IMR-90 (cell line): ENCODE measurements at regions not wholly inside any gene's neighbourhood (a gene's known extent, or its start where the extent isn't known, plus 50 kb on each side); places are given as distances from the start of the nearest gene placed in this dataset.

ENCODE experiments used
- ATAC-seq: fragments of 200-7000 bp; cut with Tn5 transposase; 2 replicates; pipeline ENCODE4 v1.9.1; 2020; ENCODE audit warnings: low read depth, mild to moderate bottlenecking, moderate library complexity
- BruUV-seq: library from RNA; stranded (reverse); fragments of 400-500 nt; replicated peaks from 2 replicates; lab custom pipeline; 2021; lab: Mats Ljungman, UMichigan
- CTCF ChIA-PET: fragments of 300-600 bp; formaldehyde crosslinking; extraction: SDS; loops from one replicate; lab custom pipeline; 2021; ENCODE audit warnings: antibody characterized with exemption; lab: Yijun Ruan, JAX
- POLR2A ChIA-PET: fragments of 300-600 bp; sonication (Branson Sonifier 250); formaldehyde crosslinking; loops from one replicate; lab custom pipeline; 2022; ENCODE audit warnings: antibody characterized with exemption; ENCODE audit not compliant: unreplicated experiment; lab: Charles Lee
- DNase-seq: peaks from one replicate; pipeline ENCODE4 v3.0.0; 2013
- H2AFZ ChIP-seq: replicated peaks from 2 replicates; pipeline ENCODE3; 2013; ENCODE audit warnings: low read length, mild to moderate bottlenecking; ENCODE audit not compliant: poor library complexity
- H2AK5ac ChIP-seq: 2 replicates; pipeline ENCODE4 v1.6.1; 2013; ENCODE audit warnings: low read depth, low read length, inconsistent platforms
- H2AK9ac ChIP-seq: replicated peaks from 2 replicates; pipeline ENCODE3; 2013; ENCODE audit warnings: mild to moderate bottlenecking, low read depth, low read length, moderate library complexity; ENCODE audit not compliant: poor library complexity
- H2BK120ac ChIP-seq: 2 replicates; pipeline ENCODE4 v1.6.1; 2013; ENCODE audit warnings: low read depth, low read length, inconsistent platforms
- H2BK15ac ChIP-seq: 3 replicates; pipeline ENCODE4 v1.6.1; 2013; ENCODE audit warnings: low read depth, low read length, inconsistent platforms
- H2BK20ac ChIP-seq: 2 replicates; pipeline ENCODE4 v1.6.1; 2013; ENCODE audit warnings: low read depth, mild to moderate bottlenecking, inconsistent platforms, low read length, moderate library complexity
- H2BK5ac ChIP-seq: 2 replicates; pipeline ENCODE4 v1.6.1; 2013; ENCODE audit warnings: mild to moderate bottlenecking, low read depth, low read length, inconsistent platforms; ENCODE audit not compliant: poor library complexity, severe bottlenecking
- H3K14ac ChIP-seq: replicated peaks from 2 replicates; pipeline ENCODE4 v1.6.1; 2013; ENCODE audit warnings: low read depth, low read length, inconsistent platforms
- H3K18ac ChIP-seq: 2 replicates; pipeline ENCODE4 v1.6.1; 2013; ENCODE audit warnings: low read depth, low read length, control low read depth
- H3K23ac ChIP-seq: 2 replicates; pipeline ENCODE4 v1.6.1; 2013; ENCODE audit warnings: low read depth, low read length, inconsistent platforms
- H3K27ac ChIP-seq: 2 replicates; pipeline ENCODE4 v1.5.1; 2013; ENCODE audit warnings: mild to moderate bottlenecking, control low read depth, low read length; ENCODE audit not compliant: insufficient read depth
- H3K27me3 ChIP-seq: 2 replicates; pipeline ENCODE4 v1.6.1; 2013; ENCODE audit warnings: low read length; ENCODE audit not compliant: control insufficient read depth, insufficient read depth
- H3K36me3 ChIP-seq: 2 replicates; pipeline ENCODE4 v1.6.1; 2013; ENCODE audit warnings: low read length, mixed read lengths; ENCODE audit not compliant: control insufficient read depth, insufficient read depth
- H3K4ac ChIP-seq: 2 replicates; pipeline ENCODE4 v1.6.1; 2013; ENCODE audit warnings: low read depth, low read length, inconsistent platforms
- H3K4me1 ChIP-seq: 2 replicates; pipeline ENCODE4 v1.6.1; 2013; ENCODE audit warnings: low read length, mixed read lengths; ENCODE audit not compliant: control insufficient read depth, insufficient read depth
- H3K4me2 ChIP-seq: 2 replicates; pipeline ENCODE4 v1.6.1; 2013; ENCODE audit warnings: low read depth, mild to moderate bottlenecking, control low read depth, low read length, moderate library complexity
- H3K4me3 ChIP-seq: 2 replicates; pipeline ENCODE4 v1.5.1; 2013; ENCODE audit warnings: low read depth, mild to moderate bottlenecking, control low read depth, low read length, moderate library complexity; ENCODE audit not compliant: insufficient read depth
- H3K56ac ChIP-seq: 2 replicates; pipeline ENCODE4 v1.6.1; 2013; ENCODE audit warnings: low read length, inconsistent platforms; ENCODE audit not compliant: insufficient read depth; ENCODE audit errors: extremely low read depth
- H3K79me1 ChIP-seq, 2 experiments: 2 replicates each; pipeline ENCODE4 v1.6.1; 2013; ENCODE audit warnings: low read length in 2 of 2, inconsistent platforms in 1 of 2, low read depth in 1 of 2
- H3K9ac ChIP-seq: 2 replicates; pipeline ENCODE4 v1.6.1; 2013; ENCODE audit warnings: low read depth, low read length, control low read depth
- H3K9me1 ChIP-seq: 2 replicates; pipeline ENCODE4 v1.6.1; 2013; ENCODE audit warnings: low read length, inconsistent platforms; ENCODE audit not compliant: insufficient read depth
- H3K9me3 ChIP-seq: 2 replicates; pipeline ENCODE4 v1.6.1; 2013; ENCODE audit warnings: low read length; ENCODE audit not compliant: control insufficient read depth, insufficient read depth
- H4K20me1 ChIP-seq: 2 replicates; pipeline ENCODE4 v1.6.1; 2013; ENCODE audit warnings: low read length, inconsistent platforms; ENCODE audit not compliant: insufficient read depth
- H4K5ac ChIP-seq: 2 replicates; pipeline ENCODE4 v1.6.1; 2013; ENCODE audit warnings: mild to moderate bottlenecking, low read depth, low read length, control low read depth
- H4K8ac ChIP-seq, 2 experiments: 2 replicates each; pipeline ENCODE4 v1.6.1; 2013; ENCODE audit warnings: low read depth in 2 of 2, low read length in 2 of 2, control low read depth in 1 of 2, inconsistent platforms in 1 of 2
- H4K91ac ChIP-seq: 2 replicates; pipeline ENCODE4 v1.6.1; 2013; ENCODE audit warnings: low read depth, low read length, inconsistent platforms; ENCODE audit not compliant: insufficient read depth
- CEBPB ChIP-seq: IDR thresholded peaks from 2 replicates; pipeline ENCODE4 v1.6.1; 2012; ENCODE audit warnings: low read depth, low read length, improper control_type of control experiment
- ELK1 ChIP-seq: fragments of 150-350 bp; IDR thresholded peaks from 2 replicates; pipeline ENCODE4 v1.6.1; 2016; ENCODE audit warnings: low read depth, mild to moderate bottlenecking, low read length, moderate library complexity, borderline replicate concordance
- FOS ChIP-seq: fragments of 150-350 bp; IDR thresholded peaks from 2 replicates; pipeline ENCODE4 v1.6.1; 2016; ENCODE audit warnings: low read depth, low read length
- MAFK ChIP-seq: IDR thresholded peaks from 2 replicates; pipeline ENCODE4 v1.6.1; 2012; ENCODE audit warnings: low read depth, low read length, improper control_type of control experiment
- MAZ ChIP-seq: IDR thresholded peaks from 2 replicates; pipeline ENCODE4 v1.6.1; 2012; ENCODE audit warnings: low read depth, mild to moderate bottlenecking, low read length, improper control_type of control experiment, moderate library complexity, borderline replicate concordance
- RAD21 ChIP-seq: IDR thresholded peaks from 2 replicates; pipeline ENCODE4 v1.6.1; 2012; ENCODE audit warnings: low read length, improper control_type of control experiment
- SMC3 ChIP-seq: fragments of 150-350 bp; IDR thresholded peaks from 2 replicates; pipeline ENCODE4 v1.6.1; 2016; ENCODE audit warnings: low read depth, mild to moderate bottlenecking, antibody characterized with exemption, low read length, moderate library complexity
- WGBS, 2 experiments: methylation state at CpG; one replicate each; pipeline versions ENCODE4 v1.1.5 to v1.1.7; 2013; ENCODE audit warnings: missing lambda C conversion rate in 2 of 2; ENCODE audit not compliant: insufficient read length in 1 of 2; ENCODE audit errors: extremely low coverage in 2 of 2; 5-methylcytosine and 5-hydroxymethylcytosine counted together
- dilution Hi-C: fragments of 300-500 bp; cut with HindIII; formaldehyde crosslinking; loops from one replicate; pipeline ENCODE4 v1.14.3; 2018; ENCODE audit warnings: low sequenced_read_pairs; ENCODE audit not compliant: unreplicated experiment
- in situ Hi-C: fragments of 300-500 bp; cut with MboI; formaldehyde crosslinking; loops from 3 replicates; pipeline ENCODE4 v1.14.3; 2019; ENCODE audit warnings: low sequenced_read_pairs, inconsistent platforms, mixed read lengths
- intact Hi-C: fragments of 100-400 bp; cut with micrococcal nuclease; formaldehyde crosslinking; loops from 2 replicates; pipeline ENCODE4 v1.10.0; 2022
- TF ChIP-seq, protein P1 (sequence below): conservative IDR thresholded peaks from 2 replicates; pipeline ENCODE4 v1.5.1; 2012; ENCODE audit warnings: mild to moderate bottlenecking, low read depth, low read length, improper control_type of control experiment

DNA sequence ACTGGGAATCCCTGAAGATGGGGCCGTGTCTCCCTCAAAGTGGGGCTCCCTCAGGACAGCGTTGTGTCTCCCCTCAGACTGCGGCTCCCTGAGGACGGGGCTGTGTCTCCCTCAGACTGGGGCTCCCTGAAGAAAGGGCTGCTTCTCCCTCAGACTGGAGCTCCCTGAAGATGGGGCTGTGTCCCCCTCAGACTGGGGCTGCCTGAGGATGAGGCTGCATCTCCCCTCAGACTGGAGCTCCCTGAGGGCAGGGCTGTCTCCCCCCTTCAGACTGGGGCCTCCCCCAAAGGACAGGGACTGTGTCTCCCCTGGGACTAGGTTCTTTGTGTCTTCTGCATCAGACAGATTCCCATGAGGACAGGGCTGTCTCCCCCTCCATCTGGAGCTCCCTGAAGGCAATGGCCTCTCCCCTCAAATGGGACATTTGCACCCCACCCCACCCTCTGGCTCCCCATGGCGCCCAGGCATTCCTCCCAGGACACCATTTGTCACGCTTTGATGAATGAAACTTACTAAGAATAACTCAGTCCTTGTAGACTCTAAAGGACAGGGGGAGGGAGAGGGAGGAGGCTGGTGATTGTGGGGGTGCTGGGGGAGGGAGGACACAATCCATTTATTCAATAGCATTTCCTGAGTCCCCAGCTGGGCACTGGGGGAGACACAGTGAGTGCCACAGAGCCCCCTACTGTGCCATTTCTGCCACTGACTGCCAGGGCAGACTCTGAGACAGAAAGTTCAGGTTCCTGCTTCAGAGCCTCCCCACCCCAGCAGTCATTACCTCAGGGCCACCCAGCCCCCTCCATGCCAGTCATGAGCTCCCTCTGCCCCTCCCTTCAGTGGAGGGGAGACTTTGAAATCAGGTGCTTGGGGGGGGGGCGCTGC is 122.4 kb downstream of the MRPL14 start:
- peak overlapping the region; percentile 50 for H2BK5ac ChIP-seq
- no peaks in the 10 kb centered on the region for H3K27me3 ChIP-seq
- H2AK9ac ChIP-seq: peak overlapping the region; percentile 88
- no peak overlapping the region for H3K56ac ChIP-seq
- H3K14ac ChIP-seq: peak overlapping the region; percentile 93
- in situ Hi-C loops (no loop called here), intact Hi-C loops (no loop called here), dilution Hi-C loops (no loop called here)
- no peaks in the 10 kb centered on the region for H4K20me1 ChIP-seq
- peak overlapping the region; percentile 99 for H2AK5ac ChIP-seq
- H3K4me3 ChIP-seq: no peak overlapping the region
- H3K36me3 ChIP-seq: no peaks in the 10 kb centered on the region
- peak overlapping the region; percentile 91; the same call in 2 of the 3 replicates for H2BK15ac ChIP-seq
- H3K4me2 ChIP-seq: no peak overlapping the region
- TF ChIP-seq CEBPB: no peak
- peak; percentile 58 for TF ChIP-seq RAD21
- no peak for TF ChIP-seq MAFK
- TF ChIP-seq, protein P1, sequence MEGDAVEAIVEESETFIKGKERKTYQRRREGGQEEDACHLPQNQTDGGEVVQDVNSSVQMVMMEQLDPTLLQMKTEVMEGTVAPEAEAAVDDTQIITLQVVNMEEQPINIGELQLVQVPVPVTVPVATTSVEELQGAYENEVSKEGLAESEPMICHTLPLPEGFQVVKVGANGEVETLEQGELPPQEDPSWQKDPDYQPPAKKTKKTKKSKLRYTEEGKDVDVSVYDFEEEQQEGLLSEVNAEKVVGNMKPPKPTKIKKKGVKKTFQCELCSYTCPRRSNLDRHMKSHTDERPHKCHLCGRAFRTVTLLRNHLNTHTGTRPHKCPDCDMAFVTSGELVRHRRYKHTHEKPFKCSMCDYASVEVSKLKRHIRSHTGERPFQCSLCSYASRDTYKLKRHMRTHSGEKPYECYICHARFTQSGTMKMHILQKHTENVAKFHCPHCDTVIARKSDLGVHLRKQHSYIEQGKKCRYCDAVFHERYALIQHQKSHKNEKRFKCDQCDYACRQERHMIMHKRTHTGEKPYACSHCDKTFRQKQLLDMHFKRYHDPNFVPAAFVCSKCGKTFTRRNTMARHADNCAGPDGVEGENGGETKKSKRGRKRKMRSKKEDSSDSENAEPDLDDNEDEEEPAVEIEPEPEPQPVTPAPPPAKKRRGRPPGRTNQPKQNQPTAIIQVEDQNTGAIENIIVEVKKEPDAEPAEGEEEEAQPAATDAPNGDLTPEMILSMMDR: peak; percentile 51
- TF ChIP-seq SMC3: peak; percentile 45
- no peak for TF ChIP-seq ELK1
- no peak; the same call in 1 of the 2 replicates for TF ChIP-seq MAZ
- no peak for TF ChIP-seq FOS
- H3K9ac ChIP-seq: 0 out of 2 replicates have a peak overlapping the region, but pooled peaks have one; percentile 18
- ATAC-seq (peak; percentile 21), DNase-seq (peak; percentile 33)
- BruUV-seq: no TSS peak
- H4K91ac ChIP-seq: peak overlapping the region; percentile 89
- H3K9me3 ChIP-seq: no peaks in the 10 kb centered on the region
- no peak overlapping the region; the same call in 1 of the 2 replicates for H3K27ac ChIP-seq
- peaks cover 5% of the 10 kb centered on the region for H3K9me1 ChIP-seq
- H2AFZ ChIP-seq: peak overlapping the region; percentile 75
- H2BK120ac ChIP-seq: peak overlapping the region; percentile 67
- peak overlapping the region; percentile 83 for H4K5ac ChIP-seq
- no peaks in the 10 kb centered on the region for H3K79me1 ChIP-seq
- 90% methylated on average over 2 of the region's 7 CpGs; no CpG with 5 or more reads in 1 of the 2 experiments for WGBS, 2 experiments
- peak overlapping the region; percentile 70 for H3K23ac ChIP-seq
- ChIA-PET POLR2A (no interaction called here), CTCF (no interaction called here)
- H2BK20ac ChIP-seq: peak overlapping the region; percentile 92
- H3K18ac ChIP-seq: peak overlapping the region; percentile 81
- peak overlapping the region; percentile 14 to 79; a peak in 3 of 4 replicates for H4K8ac ChIP-seq
- peak overlapping the region; percentile 95 for H3K4ac ChIP-seq
- peaks cover 26% of the 10 kb centered on the region for H3K4me1 ChIP-seq
